Fibroblast of lung (primary cell): ENCODE measurements at regions not wholly inside any gene's neighbourhood (a gene's known extent, or its start where the extent isn't known, plus 50 kb on each side); places are given as distances from the start of the nearest gene placed in this dataset.

Experiments
- DNase-seq, 2 donors: peaks; one replicate each; pipeline versions ENCODE4 v3.0.0 to v3.0.0-alpha.2; 2010; ENCODE audit warnings: low read depth in 2 of 2
- H2AFZ ChIP-seq: 2 replicates; pipeline ENCODE4 v1.5.1; 2012; ENCODE audit warnings: low read length, control low read depth, inconsistent platforms
- H3K27ac ChIP-seq: 2 replicates; pipeline ENCODE4 v1.5.1; 2011; ENCODE audit warnings: low read length, control low read depth; ENCODE audit not compliant: insufficient read depth
- H3K27me3 ChIP-seq: 2 replicates; pipeline ENCODE4 v1.5.1; 2011; ENCODE audit warnings: mild to moderate bottlenecking, low read length; ENCODE audit not compliant: control insufficient read depth, insufficient read depth
- H3K36me3 ChIP-seq: 2 replicates; pipeline ENCODE4 v1.5.1; 2011; ENCODE audit warnings: low read length; ENCODE audit not compliant: control insufficient read depth, insufficient read depth
- H3K4me1 ChIP-seq: 2 replicates; pipeline ENCODE4 v1.5.1; 2011; ENCODE audit warnings: low read length; ENCODE audit not compliant: control insufficient read depth, insufficient read depth; ENCODE audit errors: extremely low read depth
- H3K4me2 ChIP-seq: 2 replicates; pipeline ENCODE4 v1.5.1; 2011; ENCODE audit warnings: low read length, control low read depth; ENCODE audit not compliant: insufficient read depth; ENCODE audit errors: extremely low read depth
- H3K4me3 ChIP-seq, 4 experiments: fragments of 200-600 bp in 1 of 4; sonication (generic) in 1 of 4; replicated peaks in 1 of 4; 2 replicates each; pipeline ENCODE4 v1.5.1; 2011 to 2016; ENCODE audit warnings: low read length in 4 of 4, low read depth in 3 of 4, mild to moderate bottlenecking in 3 of 4, control low read depth in 2 of 4, inconsistent platforms in 1 of 4, mixed read lengths in 1 of 4; ENCODE audit not compliant: insufficient read depth in 1 of 4; ENCODE audit errors: control extremely low read depth in 1 of 4
- H3K79me2 ChIP-seq: 2 replicates; pipeline ENCODE4 v1.5.1; 2012; ENCODE audit warnings: mild to moderate bottlenecking, low read length, inconsistent platforms; ENCODE audit not compliant: control insufficient read depth, insufficient read depth
- H3K9ac ChIP-seq: 2 replicates; pipeline ENCODE4 v1.5.1; 2011; ENCODE audit warnings: mild to moderate bottlenecking, low read length, control low read depth; ENCODE audit not compliant: insufficient read depth
- H3K9me3 ChIP-seq: 2 replicates; pipeline ENCODE4 v1.5.1; 2012; ENCODE audit warnings: low read depth, low read length; ENCODE audit not compliant: control insufficient read depth, insufficient read depth
- H4K20me1 ChIP-seq: 2 replicates; pipeline ENCODE4 v1.5.1; 2011; ENCODE audit warnings: low read length; ENCODE audit not compliant: control insufficient read depth, insufficient read depth; ENCODE audit errors: extremely low read depth
- EZH2 ChIP-seq: IDR thresholded peaks from 2 replicates; pipeline ENCODE4 v1.5.1; 2012; ENCODE audit warnings: low read length, control low read depth, mild to moderate bottlenecking; ENCODE audit errors: missing control alignments
- TF ChIP-seq, protein P1 (sequence below), 2 donors: IDR thresholded peaks in 1 of 2; conservative IDR thresholded peaks in 1 of 2; 1 replicate in 1 of 2; 2 replicates in 1 of 2; pipeline ENCODE4 v1.5.1; 2011 to 2012; ENCODE audit warnings: low read length in 2 of 2, control low read depth in 1 of 2, inconsistent platforms in 1 of 2, low read depth in 1 of 2, mild to moderate bottlenecking in 1 of 2

DNA sequence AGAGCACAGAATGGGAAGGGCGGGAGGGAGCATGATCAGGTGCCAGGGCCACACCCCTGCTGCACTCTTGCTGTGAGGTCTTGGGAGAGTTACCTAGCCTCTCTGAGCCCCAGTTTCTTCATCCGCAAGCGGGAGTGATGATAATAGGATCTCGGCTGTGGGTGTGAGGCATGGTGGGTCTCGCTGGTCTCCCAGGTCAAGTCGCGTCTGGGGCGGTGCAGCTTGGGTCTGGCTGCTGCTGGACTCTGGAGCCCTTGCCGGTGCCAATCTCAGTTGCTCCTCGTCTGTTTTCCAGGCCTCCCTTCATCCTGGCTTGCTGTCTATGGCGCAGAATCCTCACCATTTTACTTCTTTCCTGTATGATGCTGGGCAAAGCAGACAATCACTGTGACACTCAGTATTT lies 130.3 kb upstream of the RAB12 start:
- no peak overlapping the region for H3K27ac ChIP-seq
- no peaks in the 10 kb centered on the region for H3K36me3 ChIP-seq
- DNase-seq, result no peak
- no peak overlapping the region for H2AFZ ChIP-seq
- H3K4me1 ChIP-seq, result no peaks in the 10 kb centered on the region
- H3K9ac ChIP-seq, result no peak overlapping the region
- no peaks in the 10 kb centered on the region for H3K9me3 ChIP-seq
- no peaks in the 10 kb centered on the region for H3K79me2 ChIP-seq
- H3K4me3 ChIP-seq, result no peak overlapping the region
- TF ChIP-seq, protein P1, sequence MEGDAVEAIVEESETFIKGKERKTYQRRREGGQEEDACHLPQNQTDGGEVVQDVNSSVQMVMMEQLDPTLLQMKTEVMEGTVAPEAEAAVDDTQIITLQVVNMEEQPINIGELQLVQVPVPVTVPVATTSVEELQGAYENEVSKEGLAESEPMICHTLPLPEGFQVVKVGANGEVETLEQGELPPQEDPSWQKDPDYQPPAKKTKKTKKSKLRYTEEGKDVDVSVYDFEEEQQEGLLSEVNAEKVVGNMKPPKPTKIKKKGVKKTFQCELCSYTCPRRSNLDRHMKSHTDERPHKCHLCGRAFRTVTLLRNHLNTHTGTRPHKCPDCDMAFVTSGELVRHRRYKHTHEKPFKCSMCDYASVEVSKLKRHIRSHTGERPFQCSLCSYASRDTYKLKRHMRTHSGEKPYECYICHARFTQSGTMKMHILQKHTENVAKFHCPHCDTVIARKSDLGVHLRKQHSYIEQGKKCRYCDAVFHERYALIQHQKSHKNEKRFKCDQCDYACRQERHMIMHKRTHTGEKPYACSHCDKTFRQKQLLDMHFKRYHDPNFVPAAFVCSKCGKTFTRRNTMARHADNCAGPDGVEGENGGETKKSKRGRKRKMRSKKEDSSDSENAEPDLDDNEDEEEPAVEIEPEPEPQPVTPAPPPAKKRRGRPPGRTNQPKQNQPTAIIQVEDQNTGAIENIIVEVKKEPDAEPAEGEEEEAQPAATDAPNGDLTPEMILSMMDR (conservative IDR thresholded peaks at IDR 0.05 in 1 of 2, IDR thresholded peaks at IDR 0.05 in 1 of 2; ENCODE audit: low read depth in 1 of 2, low read length in 2 of 2), result no peak
- TF ChIP-seq EZH2, result no peak
- no peaks in the 10 kb centered on the region for H4K20me1 ChIP-seq
- H3K27me3 ChIP-seq, result peaks cover 2% of the 10 kb centered on the region
- no peak overlapping the region for H3K4me2 ChIP-seq

DNA sequence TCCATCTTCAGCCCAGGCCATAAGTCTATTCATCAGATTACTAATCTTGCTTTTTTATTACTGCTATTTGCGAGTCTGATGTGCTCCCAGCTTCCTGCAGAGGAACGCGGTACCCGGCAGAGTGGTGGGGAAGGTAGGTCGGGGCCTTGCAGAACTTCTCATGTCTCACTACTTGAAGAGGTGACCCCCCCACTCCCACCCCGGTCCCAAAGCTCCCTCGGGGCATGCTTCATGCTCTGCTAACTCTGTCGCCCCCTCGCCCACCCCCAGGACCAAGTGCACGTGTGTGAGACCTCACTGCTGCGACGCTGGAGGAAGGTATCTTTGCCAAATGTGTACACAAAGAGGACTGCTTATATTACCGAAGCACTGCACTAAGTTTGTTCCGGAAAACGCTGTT lies 129.4 kb upstream of the RAB12 start:
- no peaks in the 10 kb centered on the region for H3K9me3 ChIP-seq
- H3K4me1 ChIP-seq, result no peaks in the 10 kb centered on the region
- H3K79me2 ChIP-seq, result no peaks in the 10 kb centered on the region
- no peaks in the 10 kb centered on the region for H3K36me3 ChIP-seq
- H3K27ac ChIP-seq, result no peak overlapping the region
- no peak overlapping the region for H2AFZ ChIP-seq
- no peak for DNase-seq
- no peak overlapping the region for H3K4me2 ChIP-seq
- no peak overlapping the region for H3K4me3 ChIP-seq
- no peak overlapping the region for H3K9ac ChIP-seq
- H4K20me1 ChIP-seq, result no peaks in the 10 kb centered on the region
- TF ChIP-seq EZH2, result no peak
- TF ChIP-seq, protein P1 (conservative IDR thresholded peaks at IDR 0.05 in 1 of 2, IDR thresholded peaks at IDR 0.05 in 1 of 2; ENCODE audit: low read depth in 1 of 2, low read length in 2 of 2), result no peak
- peaks cover 2% of the 10 kb centered on the region for H3K27me3 ChIP-seq

DNA sequence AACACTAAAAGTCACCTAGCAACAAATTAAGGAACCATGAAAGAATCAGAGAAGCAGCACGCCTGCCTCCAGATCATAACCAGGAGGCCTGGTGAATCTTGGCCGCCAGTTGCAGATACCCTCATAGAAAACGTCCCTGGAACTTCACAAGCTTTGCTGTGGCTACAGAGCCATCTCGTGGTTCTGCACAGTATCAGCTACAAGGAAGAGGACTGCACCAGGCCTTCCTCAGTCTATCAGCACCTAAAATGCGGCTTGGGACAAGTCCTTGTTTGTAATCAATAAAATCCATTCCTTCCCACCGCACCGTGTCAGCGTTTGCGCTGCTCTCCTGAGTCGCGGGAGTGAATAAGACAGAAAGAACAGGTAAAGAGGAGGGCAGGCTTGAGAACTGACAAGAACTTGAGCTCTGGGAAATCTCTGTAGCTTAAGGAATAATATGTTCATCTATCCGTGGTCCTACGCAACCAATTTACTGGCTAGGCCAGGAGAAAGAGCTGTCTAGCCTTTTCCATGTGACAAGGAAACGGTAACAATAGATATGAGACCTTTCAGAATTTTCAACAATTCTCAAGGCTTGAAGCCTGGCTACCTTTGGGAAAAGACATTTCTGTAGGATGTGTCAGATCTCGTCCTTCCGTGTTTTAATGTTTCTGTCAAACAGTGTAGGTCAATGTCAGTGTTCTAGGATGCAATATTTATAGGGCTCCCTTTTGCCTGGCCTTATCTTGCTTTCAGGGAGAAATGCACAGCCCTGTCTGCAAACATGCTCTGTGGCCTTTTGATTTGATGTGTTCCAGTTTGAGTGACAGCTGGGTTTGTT lies 128.5 kb upstream of the RAB12 start:
- Histone ChIP-seq H3K4me1 (no peaks in the 10 kb centered on the region), H2AFZ (no peak overlapping the region), H4K20me1 (no peaks in the 10 kb centered on the region), H3K27ac (no peak overlapping the region), H3K9me3 (no peaks in the 10 kb centered on the region), H3K4me2 (no peak overlapping the region), H3K9ac (no peak overlapping the region), H3K79me2 (no peaks in the 10 kb centered on the region), H3K4me3 (no peak overlapping the region), H3K36me3 (no peaks in the 10 kb centered on the region), H3K27me3 (peaks cover 2% of the 10 kb centered on the region)
- TF ChIP-seq, protein P1 (conservative IDR thresholded peaks at IDR 0.05 in 1 of 2, IDR thresholded peaks at IDR 0.05 in 1 of 2; ENCODE audit: low read depth in 1 of 2, low read length in 2 of 2), result peak; percentile 69 to 72
- TF ChIP-seq EZH2, result no peak
- peak; percentile 60 to 68 for DNase-seq
